ENCODE measurements at regions not wholly inside any gene's neighbourhood (a gene's known extent, or its start where the extent isn't known, plus 50 kb on each side); places are given as distances from the start of the nearest gene placed in this dataset.

DNA sequence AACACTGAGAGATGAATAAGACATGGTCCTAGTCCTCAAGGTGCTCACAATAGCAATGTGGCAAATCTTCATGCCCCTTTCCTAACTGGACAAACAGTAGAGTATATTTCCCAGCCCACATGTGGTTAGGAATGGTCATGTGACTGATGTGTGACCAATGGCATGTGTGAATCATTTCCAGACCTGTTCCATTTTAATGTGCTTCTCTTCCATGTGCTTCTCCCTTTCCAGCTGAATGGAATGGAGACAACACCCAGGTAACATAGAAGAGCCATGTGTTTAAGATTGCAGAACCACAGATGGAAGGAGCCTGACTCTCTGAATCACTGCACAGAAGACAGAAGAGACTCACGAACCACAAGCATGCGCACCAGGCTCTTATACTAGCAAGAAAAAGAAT is 409.9 kb upstream of the NFIA start:
- Mint-ChIP-seq H3K9me3 (no peaks in the 10 kb centered on the region), H3K27ac (no peak overlapping the region), H3K36me3 (ENCODE audit: low read depth) (no peaks in the 10 kb centered on the region), H3K27me3 (ENCODE audit: insufficient read depth) (no peaks in the 10 kb centered on the region), H3K4me3 (no peak overlapping the region), H3K4me1 (no peaks in the 10 kb centered on the region)
- H3K36me3 ChIP-seq (ENCODE audit: control insufficient read depth, insufficient read depth, low read length), result no peaks in the 10 kb centered on the region
- H3K4me1 ChIP-seq (ENCODE audit: control insufficient read depth, insufficient read depth, low read length), result no peaks in the 10 kb centered on the region
- no peaks in the 10 kb centered on the region for H3K27me3 ChIP-seq (ENCODE audit: control insufficient read depth, insufficient read depth, low read length, poor library complexity, severe bottlenecking)
- no peak for TF ChIP-seq CTCF (conservative IDR thresholded peaks at IDR 0.05)
- no peaks in the 10 kb centered on the region for H3K9me3 ChIP-seq (ENCODE audit: control insufficient read depth, low read length)
- DNase-seq, result no peak
- 86% methylated on average over 2 of the region's 2 CpGs; no CpG with 5 or more reads in 1 of the 2 experiments for WGBS, 2 experiments (ENCODE audit: insufficient coverage in 1 of 2, insufficient read length in 1 of 2)
- no peak overlapping the region for H3K27ac ChIP-seq (ENCODE audit: low read depth, low read length)
- H3K4me3 ChIP-seq (ENCODE audit: low read length), result no peak overlapping the region
- no peak overlapping the region for H3K9ac ChIP-seq (ENCODE audit: extremely low read depth, low read length, poor library complexity, severe bottlenecking)

DNA sequence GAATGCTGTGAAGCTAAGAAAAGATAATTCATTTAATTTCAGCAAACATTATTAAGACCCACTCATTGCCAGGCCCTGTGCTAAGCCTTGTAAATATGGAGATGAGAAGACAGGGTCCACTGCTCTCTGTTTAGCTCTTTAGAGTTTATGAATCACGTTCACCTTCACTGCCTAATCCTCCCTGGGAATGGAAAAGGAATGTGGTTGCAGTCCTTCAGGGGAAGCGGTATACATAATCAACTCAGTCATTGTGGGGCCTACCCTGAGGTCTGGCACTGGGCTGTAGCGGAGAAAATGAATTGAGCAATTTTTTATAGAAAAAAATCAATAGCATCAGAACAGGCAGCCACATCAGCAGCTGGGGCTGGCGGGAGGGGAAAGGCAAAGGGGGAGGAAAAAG is 412.1 kb upstream of the NFIA start:
- no peak overlapping the region for H3K4me3 Mint-ChIP-seq
- Histone ChIP-seq H3K9ac (ENCODE audit: extremely low read depth, low read length, poor library complexity, severe bottlenecking) (no peak overlapping the region), H3K4me1 (ENCODE audit: control insufficient read depth, insufficient read depth, low read length) (no peaks in the 10 kb centered on the region), H3K36me3 (ENCODE audit: control insufficient read depth, insufficient read depth, low read length) (no peaks in the 10 kb centered on the region), H3K4me3 (ENCODE audit: low read length) (no peak overlapping the region), H3K9me3 (ENCODE audit: control insufficient read depth, low read length) (no peaks in the 10 kb centered on the region), H3K27me3 (ENCODE audit: control insufficient read depth, insufficient read depth, low read length, poor library complexity, severe bottlenecking) (no peaks in the 10 kb centered on the region), H3K27ac (ENCODE audit: low read depth, low read length) (no peak overlapping the region)
- 87 to 94% methylated on average over 3 to 4 of the region's 4 CpGs for WGBS, 2 experiments (ENCODE audit: insufficient coverage in 1 of 2, insufficient read length in 1 of 2)
- no peaks in the 10 kb centered on the region for H3K27me3 Mint-ChIP-seq (ENCODE audit: insufficient read depth)
- TF ChIP-seq CTCF (conservative IDR thresholded peaks at IDR 0.05), result no peak
- no peaks in the 10 kb centered on the region for H3K36me3 Mint-ChIP-seq (ENCODE audit: low read depth)
- H3K4me1 Mint-ChIP-seq, result no peaks in the 10 kb centered on the region
- no peaks in the 10 kb centered on the region for H3K9me3 Mint-ChIP-seq
- no peak overlapping the region for H3K27ac Mint-ChIP-seq
- no peak for DNase-seq

DNA sequence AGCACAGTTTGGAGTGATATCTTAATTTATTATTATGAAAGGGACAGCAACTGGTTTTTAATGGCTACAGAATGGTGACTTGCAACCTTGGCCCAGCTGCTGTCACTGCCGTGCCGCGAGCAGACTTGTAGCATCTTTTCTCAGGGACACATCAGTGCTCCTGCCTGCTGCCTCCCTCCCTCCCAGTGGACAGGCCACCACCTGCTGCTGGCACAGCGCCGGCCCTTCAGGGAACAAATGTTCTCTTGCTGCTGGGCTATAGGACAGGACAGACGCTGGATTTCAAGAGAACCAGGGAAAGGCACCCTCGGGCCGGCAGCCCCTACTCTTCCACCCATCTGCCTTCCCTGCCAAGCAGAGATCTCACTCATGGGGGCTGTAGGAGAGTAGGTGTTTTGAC is 413.8 kb upstream of the NFIA start:
- H3K27me3 Mint-ChIP-seq (ENCODE audit: insufficient read depth), result no peaks in the 10 kb centered on the region
- Histone ChIP-seq H3K9me3 (ENCODE audit: control insufficient read depth, low read length) (no peaks in the 10 kb centered on the region), H3K4me3 (ENCODE audit: low read length) (no peak overlapping the region), H3K27me3 (ENCODE audit: control insufficient read depth, insufficient read depth, low read length, poor library complexity, severe bottlenecking) (no peaks in the 10 kb centered on the region), H3K4me1 (ENCODE audit: control insufficient read depth, insufficient read depth, low read length) (no peaks in the 10 kb centered on the region), H3K27ac (ENCODE audit: low read depth, low read length) (no peak overlapping the region), H3K36me3 (ENCODE audit: control insufficient read depth, insufficient read depth, low read length) (no peaks in the 10 kb centered on the region), H3K9ac (ENCODE audit: extremely low read depth, low read length, poor library complexity, severe bottlenecking) (no peak overlapping the region)
- no peaks in the 10 kb centered on the region for H3K9me3 Mint-ChIP-seq
- H3K4me1 Mint-ChIP-seq, result no peaks in the 10 kb centered on the region
- DNase-seq, result no peak
- H3K4me3 Mint-ChIP-seq, result no peak overlapping the region
- no peaks in the 10 kb centered on the region for H3K36me3 Mint-ChIP-seq (ENCODE audit: low read depth)
- no peak overlapping the region for H3K27ac Mint-ChIP-seq
- WGBS, 2 experiments (ENCODE audit: insufficient coverage in 1 of 2, insufficient read length in 1 of 2), result 92 to 100% methylated on average over 6 to 8 of the region's 8 CpGs
- no peak for TF ChIP-seq CTCF (conservative IDR thresholded peaks at IDR 0.05)
